ENCODE measurements at regions not wholly inside any gene's neighbourhood (a gene's known extent, or its start where the extent isn't known, plus 50 kb on each side); places are given as distances from the start of the nearest gene placed in this dataset.

DNA sequence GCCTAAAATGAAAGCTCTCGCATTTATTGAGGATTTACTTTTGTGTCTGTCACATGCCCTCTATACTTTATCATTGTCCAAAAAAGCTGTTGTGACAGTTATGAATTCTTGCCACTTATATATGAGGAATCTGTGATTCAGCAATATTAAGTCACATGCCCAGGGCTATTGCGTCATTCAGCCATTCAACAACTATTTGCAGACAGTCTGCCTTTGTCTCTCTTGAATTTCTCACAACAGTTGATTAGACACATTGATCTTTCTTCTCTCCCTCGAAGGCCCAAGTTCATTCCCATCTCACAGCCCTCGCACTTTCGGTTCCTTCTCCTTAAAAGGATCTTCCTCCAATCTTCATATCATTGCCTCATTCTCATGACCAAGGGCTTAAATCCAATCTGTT, 342.6 kb downstream of the MZT1 start:
- no peak for TF ChIP-seq POLR2AphosphoS5 (IDR thresholded peaks at IDR 0.05)
- TF ChIP-seq, protein P1, sequence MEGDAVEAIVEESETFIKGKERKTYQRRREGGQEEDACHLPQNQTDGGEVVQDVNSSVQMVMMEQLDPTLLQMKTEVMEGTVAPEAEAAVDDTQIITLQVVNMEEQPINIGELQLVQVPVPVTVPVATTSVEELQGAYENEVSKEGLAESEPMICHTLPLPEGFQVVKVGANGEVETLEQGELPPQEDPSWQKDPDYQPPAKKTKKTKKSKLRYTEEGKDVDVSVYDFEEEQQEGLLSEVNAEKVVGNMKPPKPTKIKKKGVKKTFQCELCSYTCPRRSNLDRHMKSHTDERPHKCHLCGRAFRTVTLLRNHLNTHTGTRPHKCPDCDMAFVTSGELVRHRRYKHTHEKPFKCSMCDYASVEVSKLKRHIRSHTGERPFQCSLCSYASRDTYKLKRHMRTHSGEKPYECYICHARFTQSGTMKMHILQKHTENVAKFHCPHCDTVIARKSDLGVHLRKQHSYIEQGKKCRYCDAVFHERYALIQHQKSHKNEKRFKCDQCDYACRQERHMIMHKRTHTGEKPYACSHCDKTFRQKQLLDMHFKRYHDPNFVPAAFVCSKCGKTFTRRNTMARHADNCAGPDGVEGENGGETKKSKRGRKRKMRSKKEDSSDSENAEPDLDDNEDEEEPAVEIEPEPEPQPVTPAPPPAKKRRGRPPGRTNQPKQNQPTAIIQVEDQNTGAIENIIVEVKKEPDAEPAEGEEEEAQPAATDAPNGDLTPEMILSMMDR (IDR thresholded peaks at IDR 0.05) = no peak

Data from sigmoid colon (tissue), 4 donors.